ENCODE measurements at regions not wholly inside any gene's neighbourhood (a gene's known extent, or its start where the extent isn't known, plus 50 kb on each side); places are given as distances from the start of the nearest gene placed in this dataset.
"Not testable (repeated sequence)": the region's sequence is repeated elsewhere in the genome, so short reads cannot be mapped to it uniquely, and the experiment has no call there.

DNA sequence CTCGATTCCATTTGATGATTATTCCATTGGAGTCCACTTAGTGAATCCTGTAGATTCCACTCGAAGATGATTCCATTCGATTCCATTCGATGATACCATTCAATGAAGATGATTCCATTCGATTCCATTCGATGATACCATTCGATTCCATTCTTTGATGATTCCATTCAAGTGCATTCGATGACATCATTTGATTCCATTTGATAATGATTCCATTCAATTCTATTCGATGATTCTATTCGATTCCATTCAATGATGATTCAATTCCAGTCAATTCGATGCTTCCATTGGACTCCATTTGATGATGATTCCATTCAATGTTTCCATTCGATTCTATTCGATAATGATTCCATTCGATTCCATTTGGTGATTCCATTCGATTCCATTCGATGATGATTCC is 1150.0 kb downstream of the TP53TG3F start:
- Mint-ChIP-seq H3K36me3 (peaks cover 0 to 11% (median 9%) of the 10 kb centered on the region in 3 donors), H3K9me3 (peaks cover 46 to 97% (median 87%) of the 10 kb centered on the region in 6 donors)
- H3K27ac Mint-ChIP-seq; H3K4me3 Mint-ChIP-seq; H3K27me3 Mint-ChIP-seq (ENCODE audit: low read depth in 3 of 3); H3K4me1 Mint-ChIP-seq; DNase-seq: not testable (repeated sequence)
